ENCODE measurements at regions not wholly inside any gene's neighbourhood (a gene's known extent, or its start where the extent isn't known, plus 50 kb on each side); places are given as distances from the start of the nearest gene placed in this dataset.

DNA sequence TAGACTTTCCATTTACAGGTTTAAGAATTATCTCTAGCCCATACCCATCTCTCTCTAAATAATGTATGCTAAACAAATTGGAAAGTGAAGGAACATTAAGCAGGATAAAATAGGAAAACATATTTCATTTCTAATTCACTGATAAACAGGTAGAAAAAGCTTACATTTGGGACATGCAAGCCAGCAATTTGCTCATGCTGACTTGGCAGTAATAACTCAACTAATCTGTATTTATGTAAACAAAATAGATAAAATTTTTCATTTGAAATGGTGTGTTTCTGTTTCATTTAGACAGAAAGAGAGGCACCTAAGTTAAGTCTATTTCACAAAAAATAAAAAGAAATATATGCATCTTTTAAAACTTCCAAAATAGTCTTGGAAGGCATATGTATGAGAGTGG, 877.3 kb upstream of the LRRTM1 start:
- TF ChIP-seq, protein P1, sequence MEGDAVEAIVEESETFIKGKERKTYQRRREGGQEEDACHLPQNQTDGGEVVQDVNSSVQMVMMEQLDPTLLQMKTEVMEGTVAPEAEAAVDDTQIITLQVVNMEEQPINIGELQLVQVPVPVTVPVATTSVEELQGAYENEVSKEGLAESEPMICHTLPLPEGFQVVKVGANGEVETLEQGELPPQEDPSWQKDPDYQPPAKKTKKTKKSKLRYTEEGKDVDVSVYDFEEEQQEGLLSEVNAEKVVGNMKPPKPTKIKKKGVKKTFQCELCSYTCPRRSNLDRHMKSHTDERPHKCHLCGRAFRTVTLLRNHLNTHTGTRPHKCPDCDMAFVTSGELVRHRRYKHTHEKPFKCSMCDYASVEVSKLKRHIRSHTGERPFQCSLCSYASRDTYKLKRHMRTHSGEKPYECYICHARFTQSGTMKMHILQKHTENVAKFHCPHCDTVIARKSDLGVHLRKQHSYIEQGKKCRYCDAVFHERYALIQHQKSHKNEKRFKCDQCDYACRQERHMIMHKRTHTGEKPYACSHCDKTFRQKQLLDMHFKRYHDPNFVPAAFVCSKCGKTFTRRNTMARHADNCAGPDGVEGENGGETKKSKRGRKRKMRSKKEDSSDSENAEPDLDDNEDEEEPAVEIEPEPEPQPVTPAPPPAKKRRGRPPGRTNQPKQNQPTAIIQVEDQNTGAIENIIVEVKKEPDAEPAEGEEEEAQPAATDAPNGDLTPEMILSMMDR (IDR thresholded peaks at IDR 0.05; ENCODE audit: borderline replicate concordance) = no peak
- no peak for DNase-seq
- H3K4me3 ChIP-seq = no peak overlapping the region
- intact Hi-C loops (cut with micrococcal nuclease) = no loop called here
- peaks cover 4% of the 10 kb centered on the region for H3K9me3 ChIP-seq (replicated peaks)
- H3K27me3 ChIP-seq (ENCODE audit: low read depth) = no peaks in the 10 kb centered on the region
- H3K36me3 ChIP-seq = no peaks in the 10 kb centered on the region
- H3K4me1 ChIP-seq = no peaks in the 10 kb centered on the region
- no peak overlapping the region for H3K27ac ChIP-seq (replicated peaks)

DNA sequence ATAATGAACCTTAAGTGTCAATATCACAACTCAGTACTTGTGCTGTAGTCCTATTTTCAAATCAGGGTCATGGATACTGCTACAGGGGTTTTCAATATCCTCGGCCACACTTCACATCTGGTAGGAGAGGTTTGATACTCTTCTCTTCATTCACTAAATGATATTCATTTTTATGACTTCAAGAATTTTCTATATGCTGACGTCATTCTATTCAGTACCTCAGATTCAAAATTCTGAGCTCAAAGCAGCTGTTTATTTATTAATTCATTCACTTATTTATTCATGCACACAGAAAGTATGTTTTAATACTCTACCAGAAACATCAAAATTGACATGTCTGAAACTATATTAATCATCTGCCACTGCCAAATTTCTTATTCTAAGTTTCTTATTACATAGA, 866.9 kb upstream of the LRRTM1 start:
- Histone ChIP-seq H3K27ac (replicated peaks) (no peak overlapping the region), H3K36me3 (no peaks in the 10 kb centered on the region), H3K27me3 (ENCODE audit: low read depth) (no peaks in the 10 kb centered on the region), H3K4me3 (no peak overlapping the region), H3K9me3 (replicated peaks) (no peaks in the 10 kb centered on the region), H3K4me1 (no peaks in the 10 kb centered on the region)
- intact Hi-C loops (cut with micrococcal nuclease) = no loop called here
- TF ChIP-seq, protein P1 (IDR thresholded peaks at IDR 0.05; ENCODE audit: borderline replicate concordance) = no peak
- no peak for DNase-seq

DNA sequence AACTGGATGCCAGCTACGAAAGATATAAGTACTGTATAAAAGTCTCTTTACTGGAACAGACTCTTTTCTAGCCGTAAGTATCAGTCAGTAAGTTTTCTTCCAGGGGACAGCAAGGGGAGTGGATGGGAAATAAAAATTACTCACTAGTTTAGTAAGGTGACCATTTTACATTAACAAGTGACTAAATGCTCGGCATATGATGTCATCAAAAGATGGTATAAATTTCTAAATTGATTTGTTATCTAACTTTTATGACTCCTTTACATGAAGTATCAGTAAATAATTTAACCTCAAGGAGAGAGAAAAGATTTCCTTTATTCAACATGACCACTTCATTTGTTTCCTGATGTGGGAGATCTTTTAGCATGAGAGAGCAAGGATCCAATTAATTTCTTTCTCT, 859.0 kb upstream of the LRRTM1 start:
- no peak overlapping the region for H3K4me3 ChIP-seq
- TF ChIP-seq, protein P1 (IDR thresholded peaks at IDR 0.05; ENCODE audit: borderline replicate concordance) = no peak
- DNase-seq = no peak
- H3K4me1 ChIP-seq = no peaks in the 10 kb centered on the region
- H3K27me3 ChIP-seq (ENCODE audit: low read depth) = no peaks in the 10 kb centered on the region
- H3K9me3 ChIP-seq (replicated peaks) = no peaks in the 10 kb centered on the region
- H3K27ac ChIP-seq (replicated peaks) = no peak overlapping the region
- no peaks in the 10 kb centered on the region for H3K36me3 ChIP-seq
- intact Hi-C loops (cut with micrococcal nuclease) = no loop called here

DNA sequence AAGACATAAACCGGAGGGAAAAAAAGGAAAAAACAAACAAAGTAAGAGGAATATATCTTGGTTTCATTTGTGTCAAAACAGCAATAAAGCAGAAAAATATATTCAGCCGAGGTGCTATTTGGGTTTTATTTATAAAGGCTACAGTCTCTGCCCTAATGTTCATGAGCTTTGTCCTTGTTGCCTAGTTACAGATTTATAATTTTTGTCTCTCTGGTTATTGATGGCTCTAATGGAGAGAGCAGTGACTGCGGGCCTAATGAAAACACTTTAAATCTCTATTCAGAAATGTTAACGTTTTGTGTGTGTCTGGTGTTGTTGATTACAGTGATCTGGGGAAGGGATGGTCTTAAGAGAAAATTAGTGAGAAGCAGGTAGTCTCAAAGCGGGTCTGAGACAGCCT, 854.0 kb upstream of the LRRTM1 start:
- Histone ChIP-seq H3K4me3 (no peak overlapping the region), H3K27ac (replicated peaks) (no peak overlapping the region), H3K36me3 (no peaks in the 10 kb centered on the region), H3K27me3 (ENCODE audit: low read depth) (no peaks in the 10 kb centered on the region), H3K4me1 (no peaks in the 10 kb centered on the region), H3K9me3 (replicated peaks) (no peaks in the 10 kb centered on the region)
- no peak for DNase-seq
- TF ChIP-seq, protein P1 (IDR thresholded peaks at IDR 0.05; ENCODE audit: borderline replicate concordance) = no peak
- intact Hi-C loops (cut with micrococcal nuclease) = loop anchor here (10.0 kb wide), 1 partner anchor 246 kb away; no protein-coding TSS in a partner anchor

DNA sequence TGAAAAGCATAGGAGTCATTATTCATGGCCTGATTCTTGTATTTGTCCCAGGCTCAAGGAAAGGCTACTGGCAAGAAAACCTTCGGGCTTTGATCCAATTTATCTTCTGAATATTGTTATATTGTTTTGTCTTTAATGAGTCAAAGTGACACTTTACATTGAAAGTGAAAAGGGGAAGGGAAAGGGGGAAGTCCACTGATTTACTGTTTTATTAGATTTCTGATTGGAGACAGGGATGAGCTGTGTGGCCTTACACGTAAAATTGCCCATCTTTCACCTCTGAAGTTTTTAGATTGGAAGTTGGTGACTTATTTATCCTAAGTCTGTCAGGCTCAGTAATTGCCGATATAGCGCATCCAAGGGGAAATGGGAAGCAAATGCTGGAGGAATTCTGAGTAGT, 843.8 kb upstream of the LRRTM1 start:
- intact Hi-C loops (cut with micrococcal nuclease) = no loop called here
- Histone ChIP-seq H3K4me1 (no peaks in the 10 kb centered on the region), H3K4me3 (no peak overlapping the region), H3K27me3 (ENCODE audit: low read depth) (no peaks in the 10 kb centered on the region), H3K9me3 (replicated peaks) (peaks cover 15% of the 10 kb centered on the region), H3K36me3 (no peaks in the 10 kb centered on the region), H3K27ac (replicated peaks) (no peak overlapping the region)
- DNase-seq = no peak
- TF ChIP-seq, protein P1 (IDR thresholded peaks at IDR 0.05; ENCODE audit: borderline replicate concordance) = no peak

DNA sequence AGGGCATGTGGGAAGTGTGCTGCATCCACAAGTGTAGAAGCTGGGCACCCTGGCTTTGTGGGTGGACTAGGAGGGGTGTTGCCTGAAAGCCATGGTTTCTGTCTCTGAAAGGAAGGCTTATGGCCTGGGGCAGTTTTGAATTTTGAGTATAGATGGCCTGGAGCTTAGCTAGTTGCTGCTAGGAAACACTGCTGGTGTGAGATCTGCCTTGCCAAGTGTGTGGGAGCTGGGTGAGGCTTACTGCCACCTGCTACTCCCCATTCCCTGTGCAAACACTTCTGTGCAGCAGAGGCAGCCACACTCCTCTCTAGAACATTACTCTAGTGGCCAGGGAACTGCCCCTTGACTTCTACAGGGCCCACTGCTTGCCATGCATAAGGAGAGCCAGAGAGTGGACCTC, 831.7 kb upstream of the LRRTM1 start:
- intact Hi-C loops (cut with micrococcal nuclease) = no loop called here
- TF ChIP-seq, protein P1 (IDR thresholded peaks at IDR 0.05; ENCODE audit: borderline replicate concordance) = no peak

More for the DNA sequence above, 831.7 kb upstream of the LRRTM1 start:
- Histone ChIP-seq H3K27me3 (ENCODE audit: low read depth) (no peaks in the 10 kb centered on the region), H3K4me3 (no peak overlapping the region), H3K36me3 (no peaks in the 10 kb centered on the region), H3K27ac (replicated peaks) (no peak overlapping the region), H3K4me1 (no peaks in the 10 kb centered on the region), H3K9me3 (replicated peaks) (peaks cover 46% of the 10 kb centered on the region)
- DNase-seq = no peak

Measured in left ventricle myocardium inferior (tissue), 1 donor.